ENCODE measurements at regions not wholly inside any gene's neighbourhood (a gene's known extent, or its start where the extent isn't known, plus 50 kb on each side); places are given as distances from the start of the nearest gene placed in this dataset.
"Not testable (repeated sequence)": the region's sequence is repeated elsewhere in the genome, so short reads cannot be mapped to it uniquely, and the experiment has no call there.

DNA sequence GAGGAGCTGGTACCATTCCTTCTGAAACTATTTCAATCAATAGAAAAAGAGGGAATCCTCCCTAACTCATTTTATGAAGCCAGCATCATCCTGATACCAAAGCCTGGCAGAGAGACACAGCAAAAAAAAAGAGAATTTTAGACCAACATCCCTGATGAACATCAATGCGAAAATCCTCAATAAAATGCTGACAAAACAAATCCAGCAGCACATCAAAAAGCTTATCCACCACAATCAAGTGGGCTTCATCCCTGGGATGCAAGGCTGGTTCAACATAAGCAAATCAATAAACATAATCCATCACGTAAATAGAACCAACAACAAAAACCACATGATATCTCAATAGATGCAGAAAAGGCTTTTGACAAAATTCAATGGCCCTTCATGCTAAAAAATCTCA, 216.0 kb upstream of the GNAI1 start:
- TF ChIP-seq, protein P1, sequence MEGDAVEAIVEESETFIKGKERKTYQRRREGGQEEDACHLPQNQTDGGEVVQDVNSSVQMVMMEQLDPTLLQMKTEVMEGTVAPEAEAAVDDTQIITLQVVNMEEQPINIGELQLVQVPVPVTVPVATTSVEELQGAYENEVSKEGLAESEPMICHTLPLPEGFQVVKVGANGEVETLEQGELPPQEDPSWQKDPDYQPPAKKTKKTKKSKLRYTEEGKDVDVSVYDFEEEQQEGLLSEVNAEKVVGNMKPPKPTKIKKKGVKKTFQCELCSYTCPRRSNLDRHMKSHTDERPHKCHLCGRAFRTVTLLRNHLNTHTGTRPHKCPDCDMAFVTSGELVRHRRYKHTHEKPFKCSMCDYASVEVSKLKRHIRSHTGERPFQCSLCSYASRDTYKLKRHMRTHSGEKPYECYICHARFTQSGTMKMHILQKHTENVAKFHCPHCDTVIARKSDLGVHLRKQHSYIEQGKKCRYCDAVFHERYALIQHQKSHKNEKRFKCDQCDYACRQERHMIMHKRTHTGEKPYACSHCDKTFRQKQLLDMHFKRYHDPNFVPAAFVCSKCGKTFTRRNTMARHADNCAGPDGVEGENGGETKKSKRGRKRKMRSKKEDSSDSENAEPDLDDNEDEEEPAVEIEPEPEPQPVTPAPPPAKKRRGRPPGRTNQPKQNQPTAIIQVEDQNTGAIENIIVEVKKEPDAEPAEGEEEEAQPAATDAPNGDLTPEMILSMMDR (conservative IDR thresholded peaks at IDR 0.05; ENCODE audit: low read depth, low read length), result not testable (repeated sequence)
- not testable (repeated sequence) for TF ChIP-seq EZH2 (IDR thresholded peaks at IDR 0.05; ENCODE audit: low read length, unreplicated experiment); EZH2phosphoT487 (IDR thresholded peaks at IDR 0.05; ENCODE audit: borderline replicate concordance, low read length)

All from PC-3 (cell line).